ENCODE measurements at regions not wholly inside any gene's neighbourhood (a gene's known extent, or its start where the extent isn't known, plus 50 kb on each side); places are given as distances from the start of the nearest gene placed in this dataset.

DNA sequence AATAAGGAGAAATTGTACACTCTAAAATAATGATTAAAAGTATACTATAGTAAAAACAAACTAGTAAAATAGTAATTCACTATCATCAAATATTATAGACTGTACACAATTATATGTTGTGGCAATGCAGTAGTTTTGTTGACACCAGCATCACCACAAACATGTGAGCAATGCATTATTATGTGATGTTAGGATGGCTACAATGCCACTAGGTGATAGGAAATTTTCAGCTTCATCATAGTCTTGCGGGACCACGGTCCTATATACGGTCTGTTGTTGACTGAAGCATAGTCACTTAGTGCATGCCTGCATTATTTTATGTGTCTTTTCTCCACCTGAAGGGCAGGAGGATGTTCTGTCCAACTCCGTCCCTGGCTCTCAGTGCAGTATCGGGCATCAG, 104.8 kb upstream of the NEDD9 start:
- intact Hi-C loops (cut with micrococcal nuclease; ENCODE audit: unreplicated experiment) (no loop called here), in situ Hi-C loops (cut with HindIII; ENCODE audit: extremely low pct_ligation_motif_present, low pct_unique_long_range_greater_than_20kb) (no loop called here)
- BruUV-seq (replicated peaks), result no TSS peak
- Histone ChIP-seq H3K36me3 (replicated peaks in 1 of 2; ENCODE audit: control insufficient read depth in 1 of 2, insufficient read depth in 2 of 2, low read length in 2 of 2) (no peaks in the 10 kb centered on the region), H2AFZ (ENCODE audit: low read length) (no peak overlapping the region), H3K4me1 (ENCODE audit: insufficient read depth, low read length) (peaks cover 12% of the 10 kb centered on the region), H3K27ac (ENCODE audit: extremely low read length, insufficient read depth, low read length) (no peak overlapping the region), H4K20me1 (ENCODE audit: insufficient read depth, low read length) (no peaks in the 10 kb centered on the region), H3K79me2 (ENCODE audit: insufficient read depth, low read length) (no peaks in the 10 kb centered on the region), H3K9me3 (ENCODE audit: low read length) (no peaks in the 10 kb centered on the region), H3K4me2 (ENCODE audit: low read depth, low read length) (no peak overlapping the region), H3K27me3 (ENCODE audit: control insufficient read depth in 1 of 2, insufficient read depth in 2 of 2, low read length in 2 of 2) (no peaks in the 10 kb centered on the region), H3K9ac (ENCODE audit: insufficient read depth, low read depth, low read length) (no peak overlapping the region), H3K4me3 (replicated peaks in 1 of 3; ENCODE audit: insufficient read depth in 1 of 3, low read depth in 2 of 3, low read length in 3 of 3) (no peak overlapping the region)
- DNase-seq (ENCODE audit: low spot score) (no peak), FAIRE-seq (no peak), ATAC-seq (no peak)
- ChIA-PET CTCF (ENCODE audit: low intra/inter-chr PET ratio, low total read pairs) (no interaction called here), POLR2A (no interaction called here)
- 99% methylated on average over 5 of the region's 5 CpGs for WGBS (ENCODE audit: low lambda C conversion rate)
- TF ChIP-seq, protein P1, sequence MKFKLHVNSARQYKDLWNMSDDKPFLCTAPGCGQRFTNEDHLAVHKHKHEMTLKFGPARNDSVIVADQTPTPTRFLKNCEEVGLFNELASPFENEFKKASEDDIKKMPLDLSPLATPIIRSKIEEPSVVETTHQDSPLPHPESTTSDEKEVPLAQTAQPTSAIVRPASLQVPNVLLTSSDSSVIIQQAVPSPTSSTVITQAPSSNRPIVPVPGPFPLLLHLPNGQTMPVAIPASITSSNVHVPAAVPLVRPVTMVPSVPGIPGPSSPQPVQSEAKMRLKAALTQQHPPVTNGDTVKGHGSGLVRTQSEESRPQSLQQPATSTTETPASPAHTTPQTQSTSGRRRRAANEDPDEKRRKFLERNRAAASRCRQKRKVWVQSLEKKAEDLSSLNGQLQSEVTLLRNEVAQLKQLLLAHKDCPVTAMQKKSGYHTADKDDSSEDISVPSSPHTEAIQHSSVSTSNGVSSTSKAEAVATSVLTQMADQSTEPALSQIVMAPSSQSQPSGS (CRISPR knock-in tag; IDR thresholded peaks at IDR 0.05), result no peak
- no peak for TF ChIP-seq NPAS2 (CRISPR knock-in tag; IDR thresholded peaks at IDR 0.05; ENCODE audit: borderline replicate concordance)
- no peak for TF ChIP-seq HOXA9 (CRISPR knock-in tag; IDR thresholded peaks at IDR 0.05; ENCODE audit: borderline replicate concordance)
- TF ChIP-seq ZNF484 (CRISPR knock-in tag; IDR thresholded peaks at IDR 0.05; ENCODE audit: borderline replicate concordance, low read depth), result no peak
- TF ChIP-seq, protein P2, sequence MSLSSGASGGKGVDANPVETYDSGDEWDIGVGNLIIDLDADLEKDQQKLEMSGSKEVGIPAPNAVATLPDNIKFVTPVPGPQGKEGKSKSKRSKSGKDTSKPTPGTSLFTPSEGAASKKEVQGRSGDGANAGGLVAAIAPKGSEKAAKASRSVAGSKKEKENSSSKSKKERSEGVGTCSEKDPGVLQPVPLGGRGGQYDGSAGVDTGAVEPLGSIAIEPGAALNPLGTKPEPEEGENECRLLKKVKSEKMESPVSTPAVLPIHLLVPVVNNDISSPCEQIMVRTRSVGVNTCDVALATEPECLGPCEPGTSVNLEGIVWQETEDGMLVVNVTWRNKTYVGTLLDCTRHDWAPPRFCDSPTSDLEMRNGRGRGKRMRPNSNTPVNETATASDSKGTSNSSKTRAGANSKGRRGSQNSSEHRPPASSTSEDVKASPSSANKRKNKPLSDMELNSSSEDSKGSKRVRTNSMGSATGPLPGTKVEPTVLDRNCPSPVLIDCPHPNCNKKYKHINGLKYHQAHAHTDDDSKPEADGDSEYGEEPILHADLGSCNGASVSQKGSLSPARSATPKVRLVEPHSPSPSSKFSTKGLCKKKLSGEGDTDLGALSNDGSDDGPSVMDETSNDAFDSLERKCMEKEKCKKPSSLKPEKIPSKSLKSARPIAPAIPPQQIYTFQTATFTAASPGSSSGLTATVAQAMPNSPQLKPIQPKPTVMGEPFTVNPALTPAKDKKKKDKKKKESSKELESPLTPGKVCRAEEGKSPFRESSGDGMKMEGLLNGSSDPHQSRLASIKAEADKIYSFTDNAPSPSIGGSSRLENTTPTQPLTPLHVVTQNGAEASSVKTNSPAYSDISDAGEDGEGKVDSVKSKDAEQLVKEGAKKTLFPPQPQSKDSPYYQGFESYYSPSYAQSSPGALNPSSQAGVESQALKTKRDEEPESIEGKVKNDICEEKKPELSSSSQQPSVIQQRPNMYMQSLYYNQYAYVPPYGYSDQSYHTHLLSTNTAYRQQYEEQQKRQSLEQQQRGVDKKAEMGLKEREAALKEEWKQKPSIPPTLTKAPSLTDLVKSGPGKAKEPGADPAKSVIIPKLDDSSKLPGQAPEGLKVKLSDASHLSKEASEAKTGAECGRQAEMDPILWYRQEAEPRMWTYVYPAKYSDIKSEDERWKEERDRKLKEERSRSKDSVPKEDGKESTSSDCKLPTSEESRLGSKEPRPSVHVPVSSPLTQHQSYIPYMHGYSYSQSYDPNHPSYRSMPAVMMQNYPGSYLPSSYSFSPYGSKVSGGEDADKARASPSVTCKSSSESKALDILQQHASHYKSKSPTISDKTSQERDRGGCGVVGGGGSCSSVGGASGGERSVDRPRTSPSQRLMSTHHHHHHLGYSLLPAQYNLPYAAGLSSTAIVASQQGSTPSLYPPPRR (CRISPR knock-in tag; IDR thresholded peaks at IDR 0.05; ENCODE audit: borderline replicate concordance), result no peak
- TF ChIP-seq, protein P3, sequence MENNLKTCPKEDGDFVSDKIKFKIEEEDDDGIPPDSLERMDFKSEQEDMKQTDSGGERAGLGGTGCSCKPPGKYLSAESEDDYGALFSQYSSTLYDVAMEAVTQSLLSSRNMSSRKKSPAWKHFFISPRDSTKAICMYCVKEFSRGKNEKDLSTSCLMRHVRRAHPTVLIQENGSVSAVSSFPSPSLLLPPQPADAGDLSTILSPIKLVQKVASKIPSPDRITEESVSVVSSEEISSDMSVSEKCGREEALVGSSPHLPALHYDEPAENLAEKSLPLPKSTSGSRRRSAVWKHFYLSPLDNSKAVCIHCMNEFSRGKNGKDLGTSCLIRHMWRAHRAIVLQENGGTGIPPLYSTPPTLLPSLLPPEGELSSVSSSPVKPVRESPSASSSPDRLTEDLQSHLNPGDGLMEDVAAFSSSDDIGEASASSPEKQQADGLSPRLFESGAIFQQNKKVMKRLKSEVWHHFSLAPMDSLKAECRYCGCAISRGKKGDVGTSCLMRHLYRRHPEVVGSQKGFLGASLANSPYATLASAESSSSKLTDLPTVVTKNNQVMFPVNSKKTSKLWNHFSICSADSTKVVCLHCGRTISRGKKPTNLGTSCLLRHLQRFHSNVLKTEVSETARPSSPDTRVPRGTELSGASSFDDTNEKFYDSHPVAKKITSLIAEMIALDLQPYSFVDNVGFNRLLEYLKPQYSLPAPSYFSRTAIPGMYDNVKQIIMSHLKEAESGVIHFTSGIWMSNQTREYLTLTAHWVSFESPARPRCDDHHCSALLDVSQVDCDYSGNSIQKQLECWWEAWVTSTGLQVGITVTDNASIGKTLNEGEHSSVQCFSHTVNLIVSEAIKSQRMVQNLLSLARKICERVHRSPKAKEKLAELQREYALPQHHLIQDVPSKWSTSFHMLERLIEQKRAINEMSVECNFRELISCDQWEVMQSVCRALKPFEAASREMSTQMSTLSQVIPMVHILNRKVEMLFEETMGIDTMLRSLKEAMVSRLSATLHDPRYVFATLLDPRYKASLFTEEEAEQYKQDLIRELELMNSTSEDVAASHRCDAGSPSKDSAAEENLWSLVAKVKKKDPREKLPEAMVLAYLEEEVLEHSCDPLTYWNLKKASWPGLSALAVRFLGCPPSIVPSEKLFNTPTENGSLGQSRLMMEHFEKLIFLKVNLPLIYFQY (CRISPR knock-in tag; IDR thresholded peaks at IDR 0.05; ENCODE audit: borderline replicate concordance), result no peak
- TF ChIP-seq ADNP (CRISPR knock-in tag; IDR thresholded peaks at IDR 0.05), result no peak
- TF ChIP-seq HDAC6 (IDR thresholded peaks at IDR 0.05; ENCODE audit: low read depth, low read length), result no peak
- TF ChIP-seq NFE2 (CRISPR knock-in tag; IDR thresholded peaks at IDR 0.05), result no peak
- TF ChIP-seq BHLHE40 (IDR thresholded peaks at IDR 0.05; ENCODE audit: low read length), result no peak
- TF ChIP-seq BRD4 (CRISPR knock-in tag; IDR thresholded peaks at IDR 0.05), result no peak
- TF ChIP-seq ZNF34 (CRISPR knock-in tag; IDR thresholded peaks at IDR 0.05; ENCODE audit: borderline replicate concordance), result no peak
- no peak for TF ChIP-seq ZNF772 (CRISPR knock-in tag; IDR thresholded peaks at IDR 0.05)
- TF ChIP-seq, protein P4, sequence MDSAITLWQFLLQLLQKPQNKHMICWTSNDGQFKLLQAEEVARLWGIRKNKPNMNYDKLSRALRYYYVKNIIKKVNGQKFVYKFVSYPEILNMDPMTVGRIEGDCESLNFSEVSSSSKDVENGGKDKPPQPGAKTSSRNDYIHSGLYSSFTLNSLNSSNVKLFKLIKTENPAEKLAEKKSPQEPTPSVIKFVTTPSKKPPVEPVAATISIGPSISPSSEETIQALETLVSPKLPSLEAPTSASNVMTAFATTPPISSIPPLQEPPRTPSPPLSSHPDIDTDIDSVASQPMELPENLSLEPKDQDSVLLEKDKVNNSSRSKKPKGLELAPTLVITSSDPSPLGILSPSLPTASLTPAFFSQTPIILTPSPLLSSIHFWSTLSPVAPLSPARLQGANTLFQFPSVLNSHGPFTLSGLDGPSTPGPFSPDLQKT (CRISPR knock-in tag; IDR thresholded peaks at IDR 0.05; ENCODE audit: borderline replicate concordance), result no peak
- no peak for TF ChIP-seq MATR3 (CRISPR knock-in tag; IDR thresholded peaks at IDR 0.05)

Data from HepG2 (cell line).